Astrocyte (in vitro differentiated cells and primary cell): ENCODE measurements at regions not wholly inside any gene's neighbourhood (a gene's known extent, or its start where the extent isn't known, plus 50 kb on each side); places are given as distances from the start of the nearest gene placed in this dataset.

ENCODE experiments used
- DNase-seq: peaks from one replicate; pipeline ENCODE4 v3.0.0-alpha.2; 2010; ENCODE audit warnings: low read depth
- FAIRE-seq: peaks from 2 replicates; lab custom pipeline; 2011; peaks lifted over from hg19 to GRCh38; lab: Jason Lieb, UNC
- H2AFZ ChIP-seq: 2 replicates; pipeline ENCODE4 v1.6.0; 2012; ENCODE audit warnings: low read depth, low read length, inconsistent platforms
- H3K27ac ChIP-seq: 2 replicates; pipeline ENCODE4 v1.5.1; 2011; ENCODE audit warnings: low read depth, low read length, inconsistent platforms
- H3K27me3 ChIP-seq: 2 replicates; pipeline ENCODE4 v1.6.0; 2011; ENCODE audit warnings: low read length, inconsistent platforms; ENCODE audit not compliant: insufficient read depth
- H3K36me3 ChIP-seq: 2 replicates; pipeline ENCODE4 v1.5.1; 2011; ENCODE audit warnings: low read length, inconsistent platforms; ENCODE audit not compliant: insufficient read depth
- H3K4me1 ChIP-seq: 2 replicates; pipeline ENCODE4 v1.5.1; 2011; ENCODE audit warnings: low read length, inconsistent platforms; ENCODE audit not compliant: insufficient read depth
- H3K4me2 ChIP-seq: 2 replicates; pipeline ENCODE4 v1.6.0; 2012; ENCODE audit warnings: low read length, inconsistent platforms
- H3K4me3 ChIP-seq: 2 replicates; pipeline ENCODE4 v1.5.1; 2011; ENCODE audit warnings: low read depth, mild to moderate bottlenecking, low read length, inconsistent platforms; ENCODE audit not compliant: insufficient read depth
- H3K79me2 ChIP-seq: 2 replicates; pipeline ENCODE4 v1.6.0; 2012; ENCODE audit warnings: mild to moderate bottlenecking, low read length, inconsistent platforms; ENCODE audit not compliant: insufficient read depth
- H3K9ac ChIP-seq: 2 replicates; pipeline ENCODE4 v1.6.0; 2012; ENCODE audit warnings: mild to moderate bottlenecking, low read length, inconsistent platforms
- H3K9me3 ChIP-seq: 2 replicates; pipeline ENCODE4 v1.5.1; 2012; ENCODE audit warnings: low read depth, mild to moderate bottlenecking, low read length, inconsistent platforms; ENCODE audit not compliant: insufficient read depth
- H4K20me1 ChIP-seq: 2 replicates; pipeline ENCODE4 v1.6.0; 2012; ENCODE audit warnings: low read length, inconsistent platforms; ENCODE audit not compliant: insufficient read depth
- H3K27ac Mint-ChIP-seq: one replicate; pipeline ENCODE4 v1.8.0; 2021; ENCODE audit warnings: mild to moderate bottlenecking, mixed read lengths; ENCODE audit not compliant: unreplicated experiment
- H3K27me3 Mint-ChIP-seq: one replicate; pipeline ENCODE4 v1.8.0; 2021; ENCODE audit warnings: low read depth, mixed read lengths; ENCODE audit not compliant: unreplicated experiment
- H3K36me3 Mint-ChIP-seq: one replicate; pipeline ENCODE4 v1.8.0; 2021; ENCODE audit warnings: low read depth, mixed read lengths; ENCODE audit not compliant: unreplicated experiment
- H3K4me1 Mint-ChIP-seq: one replicate; pipeline ENCODE4 v1.8.0; 2021; ENCODE audit warnings: low read depth, mixed read lengths; ENCODE audit not compliant: unreplicated experiment
- H3K4me3 Mint-ChIP-seq: one replicate; pipeline ENCODE4 v1.8.0; 2021; ENCODE audit warnings: mild to moderate bottlenecking, moderate library complexity, mixed read lengths; ENCODE audit not compliant: unreplicated experiment
- H3K9me3 Mint-ChIP-seq: one replicate; pipeline ENCODE4 v1.8.0; 2021; ENCODE audit warnings: mild to moderate bottlenecking, mixed read lengths; ENCODE audit not compliant: unreplicated experiment
- CTCF ChIP-seq: IDR thresholded peaks from 2 replicates; pipeline ENCODE4 v1.5.1; 2011; ENCODE audit warnings: low read depth, mild to moderate bottlenecking, inconsistent platforms, low read length, moderate library complexity; ENCODE audit not compliant: insufficient read depth
- EZH2 ChIP-seq: IDR thresholded peaks from 2 replicates; pipeline ENCODE4 v1.6.1; 2012; ENCODE audit warnings: mild to moderate bottlenecking, low read length, inconsistent platforms; ENCODE audit not compliant: insufficient read depth

DNA sequence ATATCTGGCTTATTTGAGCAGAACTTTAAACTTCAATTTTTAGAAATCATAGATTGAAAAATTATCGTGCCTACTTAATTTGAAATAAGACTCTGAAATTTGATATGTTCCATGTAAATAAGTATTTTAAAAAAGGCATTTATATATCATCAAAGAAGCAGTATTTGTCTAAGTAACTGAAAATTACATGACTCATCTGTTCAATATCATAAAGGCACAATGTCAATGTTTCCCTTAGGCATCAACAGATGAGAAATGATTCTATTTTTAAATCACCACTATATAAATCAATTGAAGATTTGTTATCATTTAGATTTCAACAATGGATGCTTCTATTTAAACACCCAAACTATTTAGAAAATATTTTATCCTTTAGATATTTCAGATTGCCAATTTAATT, 142.9 kb upstream of the POU5F2 start:
- no peaks in the 10 kb centered on the region for H3K9me3 Mint-ChIP-seq
- no peak for FAIRE-seq

DNA sequence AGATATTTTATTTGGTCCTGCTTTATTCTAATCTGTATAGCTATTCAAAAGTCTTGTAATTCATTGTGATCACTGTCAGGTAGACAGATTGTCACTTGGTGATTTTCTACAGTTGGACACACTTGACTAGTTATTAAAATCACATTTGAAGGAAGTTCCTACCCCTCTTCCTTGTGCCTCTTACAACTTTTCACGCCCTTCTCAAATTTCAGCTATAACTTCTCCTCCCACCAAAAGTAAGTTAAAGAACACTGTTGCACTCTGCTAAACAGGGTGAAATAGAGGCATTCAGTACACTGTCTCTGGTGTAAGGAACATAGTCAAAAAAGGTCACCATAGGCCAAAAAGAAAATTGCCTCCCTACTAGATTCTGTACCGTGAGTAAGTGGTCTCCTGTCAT, 142.1 kb upstream of the POU5F2 start:
- no peaks in the 10 kb centered on the region for H3K36me3 Mint-ChIP-seq
- H3K4me2 ChIP-seq, result no peak overlapping the region
- no peak overlapping the region for H3K27ac ChIP-seq
- FAIRE-seq (no peak), DNase-seq (no peak)
- H3K4me3 Mint-ChIP-seq, result no peak overlapping the region
- H3K4me3 ChIP-seq, result no peak overlapping the region
- no peak overlapping the region for H3K9ac ChIP-seq
- H3K79me2 ChIP-seq, result no peaks in the 10 kb centered on the region
- H4K20me1 ChIP-seq, result no peaks in the 10 kb centered on the region
- peaks cover 8% of the 10 kb centered on the region for H3K4me1 ChIP-seq
- no peaks in the 10 kb centered on the region for H3K27me3 ChIP-seq
- TF ChIP-seq EZH2 (no peak), CTCF (no peak)
- no peaks in the 10 kb centered on the region for H3K9me3 Mint-ChIP-seq
- H3K9me3 ChIP-seq, result no peaks in the 10 kb centered on the region
- no peak overlapping the region for H3K27ac Mint-ChIP-seq
- H3K27me3 Mint-ChIP-seq, result no peaks in the 10 kb centered on the region
- H3K4me1 Mint-ChIP-seq, result peaks cover 9% of the 10 kb centered on the region
- no peaks in the 10 kb centered on the region for H3K36me3 ChIP-seq
- H2AFZ ChIP-seq, result no peak overlapping the region

More for the DNA sequence above, 142.9 kb upstream of the POU5F2 start:
- Mint-ChIP-seq H3K27me3 (no peaks in the 10 kb centered on the region), H3K27ac (no peak overlapping the region), H3K4me3 (no peak overlapping the region), H3K36me3 (no peaks in the 10 kb centered on the region), H3K4me1 (peaks cover 9% of the 10 kb centered on the region)
- no peaks in the 10 kb centered on the region for H3K27me3 ChIP-seq
- peaks cover 8% of the 10 kb centered on the region for H3K4me1 ChIP-seq
- no peak overlapping the region for H3K9ac ChIP-seq
- H3K27ac ChIP-seq, result no peak overlapping the region
- no peak overlapping the region for H3K4me2 ChIP-seq
- no peak overlapping the region for H3K4me3 ChIP-seq
- no peaks in the 10 kb centered on the region for H4K20me1 ChIP-seq
- no peak for DNase-seq
- TF ChIP-seq EZH2, result no peak
- TF ChIP-seq CTCF, result no peak
- H2AFZ ChIP-seq, result no peak overlapping the region
- no peaks in the 10 kb centered on the region for H3K79me2 ChIP-seq
- no peaks in the 10 kb centered on the region for H3K36me3 ChIP-seq
- no peaks in the 10 kb centered on the region for H3K9me3 ChIP-seq

GRCh38 chr5:93875693-93876092, 134.3 kb upstream of the POU5F2 start:
- peaks cover 7% of the 10 kb centered on the region for H3K4me1 Mint-ChIP-seq
- no peak for FAIRE-seq

More at GRCh38 chr5:93875693-93876092, 134.3 kb upstream of the POU5F2 start:
- Mint-ChIP-seq H3K27ac (no peak overlapping the region), H3K27me3 (no peaks in the 10 kb centered on the region), H3K4me3 (no peak overlapping the region), H3K9me3 (no peaks in the 10 kb centered on the region), H3K36me3 (no peaks in the 10 kb centered on the region)
- TF ChIP-seq CTCF (no peak), EZH2 (no peak)
- Histone ChIP-seq H3K27ac (no peak overlapping the region), H3K27me3 (no peaks in the 10 kb centered on the region), H3K4me2 (no peak overlapping the region), H3K36me3 (no peaks in the 10 kb centered on the region), H3K9me3 (no peaks in the 10 kb centered on the region), H3K4me1 (peaks cover 9% of the 10 kb centered on the region), H2AFZ (no peak overlapping the region), H3K9ac (no peak overlapping the region), H4K20me1 (no peaks in the 10 kb centered on the region), H3K79me2 (no peaks in the 10 kb centered on the region), H3K4me3 (no peak overlapping the region)
- no peak for DNase-seq
